Caki2 (cell line): ENCODE measurements at regions not wholly inside any gene's neighbourhood (a gene's known extent, or its start where the extent isn't known, plus 50 kb on each side); places are given as distances from the start of the nearest gene placed in this dataset.

Experiments
- DNase-seq: peaks from one replicate; pipeline ENCODE4 v3.0.0-alpha.2; 2015; ENCODE audit warnings: low read depth
- in situ Hi-C: cut with HindIII; loops from 2 replicates; pipeline ENCODE4 v1.10.0; 2016; ENCODE audit warnings: low sequenced_read_pairs, low pct_unique_long_range_greater_than_20kb, mixed read lengths

DNA sequence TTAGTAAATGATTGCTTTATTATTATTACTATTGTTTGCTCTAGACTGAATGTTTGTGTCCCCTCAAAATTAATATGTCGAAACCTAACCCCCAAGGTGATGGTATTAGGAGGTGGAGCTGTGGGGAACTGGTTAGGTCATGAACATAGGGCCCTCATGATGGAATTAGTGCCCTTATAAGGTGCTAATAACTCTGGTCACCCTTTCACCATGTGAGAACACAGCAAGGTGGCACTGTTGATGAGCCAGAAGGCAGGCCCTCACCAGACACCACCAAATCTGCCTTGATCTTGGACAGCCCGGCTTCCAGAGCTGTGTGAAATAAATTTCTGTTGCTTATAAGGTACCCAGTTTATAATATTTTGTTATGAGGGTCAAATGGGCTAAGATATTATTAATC is 95.8 kb downstream of the BDNF start:
- DNase-seq: no peak
- in situ Hi-C loops: no loop called here

DNA sequence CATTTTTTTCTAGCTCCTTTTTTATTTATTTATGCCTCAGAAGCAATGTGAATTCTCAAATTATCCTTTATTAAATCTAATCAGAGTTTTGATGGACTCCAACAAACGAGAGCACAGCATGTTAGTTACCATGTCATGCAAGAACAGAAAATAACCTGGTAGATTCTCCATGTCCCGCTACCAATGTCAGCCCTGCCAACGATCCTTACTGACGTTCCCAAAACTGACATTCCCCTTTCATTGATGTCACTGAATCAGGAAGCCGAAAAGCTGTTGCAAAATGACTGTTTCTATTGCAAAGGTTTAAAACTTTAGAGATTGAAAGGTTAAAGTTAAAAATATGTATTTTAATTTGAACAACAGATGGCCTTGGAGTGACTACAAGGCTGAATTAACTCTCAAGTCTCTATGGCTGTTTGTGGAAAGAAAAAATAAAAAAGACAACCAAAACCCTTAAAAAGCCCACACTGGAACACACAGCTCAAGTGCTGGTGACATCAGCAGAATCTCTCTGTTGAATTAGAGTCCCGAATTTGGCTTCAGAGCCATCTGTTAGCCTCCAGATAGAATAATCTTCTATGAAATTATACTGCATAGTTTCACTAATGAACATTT is 96.8 kb downstream of the BDNF start:
- in situ Hi-C loops: no loop called here
- DNase-seq: no peak

DNA sequence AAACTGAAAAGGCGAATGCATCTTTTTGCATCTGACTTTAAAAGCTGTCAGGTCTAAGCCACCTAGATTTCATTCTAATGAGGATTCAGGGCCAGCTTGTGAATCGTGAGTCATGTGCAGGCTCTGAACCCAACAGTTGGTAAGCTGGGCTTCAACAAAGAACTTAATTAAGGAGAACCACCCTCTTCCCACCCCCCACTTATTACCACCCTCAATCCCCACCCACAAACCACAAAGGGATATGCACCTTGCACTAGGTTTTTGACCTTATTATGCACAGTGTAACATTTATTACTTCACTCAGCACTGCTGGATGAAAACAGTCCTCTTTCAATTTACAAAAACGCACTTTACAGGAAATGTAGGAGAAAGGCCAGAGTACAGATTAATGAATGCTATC is 94.1 kb upstream of the LIN7C start:
- peak; percentile 50 for DNase-seq
- in situ Hi-C loops: no loop called here

DNA sequence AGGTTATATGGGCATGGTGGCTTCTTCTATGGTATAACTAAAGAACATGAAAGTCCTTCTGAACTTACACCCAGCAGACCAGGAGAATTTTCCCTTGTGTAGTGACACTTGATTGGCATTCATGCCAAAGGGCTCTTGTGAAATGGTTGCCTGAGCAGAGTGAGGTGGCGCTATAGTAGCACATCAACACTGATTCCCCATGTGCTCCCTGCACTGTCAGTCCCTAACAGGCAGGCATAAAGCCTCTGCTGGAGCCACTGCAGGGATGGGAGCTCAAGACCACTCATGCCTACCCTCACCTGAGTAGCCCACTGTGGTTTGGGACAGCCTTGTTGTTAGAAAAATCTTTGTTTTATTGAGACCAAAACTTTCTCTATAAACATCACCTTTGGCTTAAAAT is 92.6 kb upstream of the LIN7C start:
- in situ Hi-C loops: no loop called here
- peak; percentile 40 for DNase-seq

DNA sequence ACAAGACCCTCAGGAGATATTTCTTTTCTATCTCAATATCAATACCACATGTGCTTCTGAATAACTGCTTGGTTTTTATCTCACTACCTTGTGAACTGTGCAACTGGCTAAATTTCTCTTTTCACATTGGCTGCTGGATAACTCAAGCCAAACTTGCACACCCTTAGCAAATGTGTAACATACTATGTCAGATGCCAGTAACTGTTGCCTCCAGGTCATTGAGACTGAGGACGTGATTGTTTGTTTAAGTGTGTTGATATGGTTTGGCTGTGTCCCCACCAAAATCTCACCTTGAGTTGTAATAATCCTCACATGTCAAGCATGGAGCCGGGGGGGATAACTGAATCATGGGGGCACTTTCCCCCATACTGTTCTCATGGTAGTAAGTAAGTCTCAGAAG is 90.2 kb upstream of the LIN7C start:
- in situ Hi-C loops: no loop called here

DNA sequence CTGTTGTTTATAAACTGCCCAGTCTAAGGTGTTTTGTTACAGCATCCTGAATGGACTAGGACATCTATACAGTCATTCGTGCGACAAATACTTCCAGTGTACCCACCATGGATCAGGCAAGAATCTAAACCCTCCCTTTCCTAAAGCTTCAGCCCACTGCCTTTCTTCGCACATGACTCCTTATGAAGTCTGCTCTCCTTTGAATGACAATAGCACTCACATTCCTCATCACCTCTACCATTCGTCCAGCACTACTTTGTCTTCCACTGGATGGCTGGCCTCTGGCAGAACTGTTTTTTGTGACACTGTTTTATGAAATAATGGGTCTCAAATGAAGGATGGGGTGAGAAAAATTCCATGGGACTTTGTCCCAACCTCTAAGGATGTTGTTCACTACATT is 89.8 kb upstream of the LIN7C start:
- no peak for DNase-seq
- in situ Hi-C loops: no loop called here

More for the DNA sequence above, 90.2 kb upstream of the LIN7C start:
- DNase-seq: no peak

GRCh38 chr11:27592098-27592780 is 85.7 kb upstream of the LIN7C start:
- in situ Hi-C loops: no loop called here
- DNase-seq: no peak

DNA sequence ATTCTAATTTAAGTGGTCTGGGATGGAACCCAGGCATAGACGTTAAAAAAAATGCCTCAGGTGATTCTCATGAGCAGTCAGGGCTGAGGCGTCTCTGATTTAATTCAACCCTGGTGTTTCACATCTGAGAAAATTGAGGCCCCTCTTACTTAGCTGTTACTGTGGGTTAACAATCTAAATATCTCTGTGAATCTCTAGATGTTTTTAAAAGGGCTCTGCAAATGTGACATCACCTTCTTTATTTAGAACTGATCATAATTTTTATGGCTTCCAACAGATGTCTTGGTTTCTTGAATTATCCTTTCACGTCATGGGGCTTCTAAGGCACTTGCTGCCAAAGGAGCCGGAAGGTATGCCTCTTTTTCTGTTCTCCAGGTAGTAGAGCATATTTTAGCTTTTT is 76.1 kb upstream of the LIN7C start:
- in situ Hi-C loops: no loop called here
- no peak for DNase-seq

GRCh38 chr11:27574342-27574741 is 67.8 kb upstream of the LIN7C start:
- in situ Hi-C loops: no loop called here
- no peak for DNase-seq

- DNase-seq: no peak
- in situ Hi-C loops: no loop called here
These were observed 66.5 kb upstream of the LIN7C start for GRCh38 chr11:27573024-27573423.

DNA sequence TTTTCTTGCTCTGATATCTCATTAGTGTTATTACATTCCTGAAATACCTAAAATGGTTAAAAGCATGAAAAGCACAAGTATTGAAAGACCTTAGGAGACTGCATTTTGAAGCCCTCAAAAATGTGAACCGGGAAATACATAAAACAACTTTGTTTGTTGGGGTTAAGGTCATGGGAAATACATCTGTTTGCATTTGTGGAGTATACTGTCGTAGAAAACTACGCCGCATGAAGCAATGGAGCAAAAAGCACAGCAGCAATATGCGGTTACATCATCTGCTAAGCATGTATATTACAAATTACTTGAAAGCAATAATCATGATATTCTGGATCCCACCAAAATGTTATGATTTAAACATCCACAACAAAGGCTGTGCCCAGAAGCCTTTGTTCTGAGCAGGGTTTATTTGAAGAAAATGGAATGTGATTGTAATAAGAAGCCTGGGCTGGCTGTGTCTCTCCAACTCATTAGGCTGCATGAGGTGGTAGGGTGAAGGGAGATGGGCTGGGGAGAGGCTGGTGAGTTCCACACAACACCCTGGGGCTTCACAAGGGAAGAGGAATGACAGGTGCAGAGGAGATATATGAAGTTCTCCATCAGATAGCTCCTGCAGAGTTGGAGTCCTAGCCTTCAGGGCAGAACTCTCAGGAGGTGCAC is 64.7 kb upstream of the LIN7C start:
- in situ Hi-C loops: no loop called here
- no peak for DNase-seq

GRCh38 chr11:27570542-27570941 is 64.0 kb upstream of the LIN7C start:
- DNase-seq: no peak
- in situ Hi-C loops: no loop called here

GRCh38 chr11:27563641-27564040 is 57.1 kb upstream of the LIN7C start:
- in situ Hi-C loops: no loop called here
- no peak for DNase-seq

GRCh38 chr11:27563201-27563600 is 56.6 kb upstream of the LIN7C start:
- in situ Hi-C loops: no loop called here
- no peak for DNase-seq

GRCh38 chr11:27558401-27558800 is 51.8 kb upstream of the LIN7C start:
- in situ Hi-C loops: no loop called here
- DNase-seq: no peak

GRCh38 chr11:27557226-27557625 is 50.7 kb upstream of the LIN7C start:
- DNase-seq: no peak
- in situ Hi-C loops: no loop called here
